G401.6 (cell line): ENCODE measurements at regions not wholly inside any gene's neighbourhood (a gene's known extent, or its start where the extent isn't known, plus 50 kb on each side); places are given as distances from the start of the nearest gene placed in this dataset.

ENCODE experiments used
- FAIRE-seq: peaks from 2 replicates; lab custom pipeline; 2012; peaks lifted over from hg19 to GRCh38; lab: Jason Lieb, UNC

GRCh38 chr1:117678246-117678977 is 72.6 kb downstream of the TENT5C start:
- FAIRE-seq = no peak

GRCh38 chr1:117679299-117679698 is 73.5 kb downstream of the TENT5C start:
- FAIRE-seq = no peak

GRCh38 chr1:117679868-117680267 is 74.0 kb downstream of the TENT5C start:
- FAIRE-seq = no peak

- no peak for FAIRE-seq
Observed at GRCh38 chr1:117680316-117681002, 74.6 kb downstream of the TENT5C start.

GRCh38 chr1:117681093-117681900 is 75.4 kb downstream of the TENT5C start:
- FAIRE-seq = no peak

- FAIRE-seq = no peak
Observed at GRCh38 chr1:117681901-117682250, 76.0 kb downstream of the TENT5C start.

- FAIRE-seq = no peak
Observed at GRCh38 chr1:117682372-117682771, 76.5 kb downstream of the TENT5C start.

GRCh38 chr1:117683571-117684285 is 77.9 kb downstream of the TENT5C start:
- FAIRE-seq = no peak

- FAIRE-seq = no peak
Observed at GRCh38 chr1:117685936-117686806, 80.3 kb downstream of the TENT5C start.

- FAIRE-seq = no peak
Observed at GRCh38 chr1:117686907-117687306, 81.1 kb downstream of the TENT5C start.

- no peak for FAIRE-seq
Observed at GRCh38 chr1:117689997-117690625, 84.3 kb downstream of the TENT5C start.

GRCh38 chr1:117691942-117692341 is 86.1 kb downstream of the TENT5C start:
- FAIRE-seq = no peak

GRCh38 chr1:117694543-117694942 is 88.7 kb downstream of the TENT5C start:
- FAIRE-seq = no peak

GRCh38 chr1:117695796-117696490 is 90.1 kb downstream of the TENT5C start:
- FAIRE-seq = no peak

GRCh38 chr1:117696561-117696960 is 90.7 kb downstream of the TENT5C start:
- no peak for FAIRE-seq

GRCh38 chr1:117697220-117697781 is 91.5 kb downstream of the TENT5C start:
- no peak for FAIRE-seq

- FAIRE-seq = no peak
Observed at GRCh38 chr1:117698398-117699160, 92.7 kb downstream of the TENT5C start.

- no peak for FAIRE-seq
Observed at GRCh38 chr1:117699953-117700352, 94.1 kb downstream of the TENT5C start.

GRCh38 chr1:117702654-117703053 is 96.8 kb downstream of the TENT5C start:
- no peak for FAIRE-seq
